Stimulated activated CD4-positive, alpha-beta T cell treated with anti-CD3 and anti-CD28 coated beads, Interleukin-2, amount 100 ng/mL, for 24 hours (primary cell): ENCODE measurements at regions not wholly inside any gene's neighbourhood (a gene's known extent, or its start where the extent isn't known, plus 50 kb on each side); places are given as distances from the start of the nearest gene placed in this dataset.
A peak's percentile ranks its signal among the peaks of the same experiment; 100 is the strongest.

Source experiments
- DNase-seq, 2 donors: peaks; one replicate each; pipeline ENCODE4 v3.0.0-alpha.2; 2020

DNA sequence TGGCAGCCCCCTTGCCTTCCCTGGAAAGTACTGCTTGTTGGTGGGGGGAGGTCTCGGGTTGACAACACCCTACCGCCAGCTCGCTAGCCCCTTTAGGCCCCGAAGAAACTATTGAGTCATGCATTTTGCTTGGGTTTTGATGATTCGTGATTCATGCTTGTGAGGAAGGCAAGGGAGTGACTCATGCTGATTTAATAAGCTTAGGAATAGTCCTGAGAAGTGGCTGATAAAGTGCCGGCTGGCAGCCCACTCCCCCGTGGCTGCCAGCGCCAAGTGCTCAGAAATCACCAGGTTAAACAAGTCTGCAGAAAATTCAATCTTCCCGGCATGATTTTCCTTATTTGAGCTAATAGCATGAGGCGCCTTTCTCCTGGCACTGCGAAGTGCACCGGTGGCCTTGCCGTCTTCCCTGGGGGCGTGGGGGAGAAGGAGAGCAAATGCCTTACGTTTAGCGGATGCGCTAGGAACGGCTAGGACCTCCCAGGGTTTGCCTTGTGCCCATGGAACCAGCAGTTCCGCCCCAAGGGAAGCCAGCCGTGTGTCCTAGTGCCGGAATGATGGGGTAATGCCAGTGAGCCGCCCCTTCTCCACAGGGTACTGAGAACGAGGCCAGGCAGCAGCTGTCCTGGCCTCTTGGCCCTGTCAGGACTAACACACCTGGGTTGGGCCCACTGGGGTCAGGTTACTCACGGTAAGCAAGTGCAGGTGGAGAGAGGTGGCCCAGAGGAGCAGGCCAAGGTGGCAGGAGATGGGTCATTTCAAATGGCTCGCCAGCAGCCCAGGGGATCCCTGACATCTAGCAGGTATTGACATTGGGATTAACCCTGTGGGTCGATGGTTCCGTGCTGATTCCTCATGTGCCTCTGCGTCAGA lies 151.9 kb downstream of the MACROH2A1 start:
- DNase-seq, result peak; percentile 10 to 15

- DNase-seq, result no peak
Measured at GRCh38 chr5:135246605-135246922, 152.5 kb downstream of the MACROH2A1 start.

- DNase-seq, result peak in 1 of 2 donors; percentile 6
Measured at GRCh38 chr5:135245521-135246499, 153.2 kb downstream of the MACROH2A1 start.

- DNase-seq, result peak in 1 of 2 donors; percentile 1
Measured at GRCh38 chr5:135244620-135245021, 154.4 kb downstream of the MACROH2A1 start.

- peak in 1 of 2 donors; percentile 3 for DNase-seq
Measured at GRCh38 chr5:135243556-135244285, 155.3 kb downstream of the MACROH2A1 start.

DNA sequence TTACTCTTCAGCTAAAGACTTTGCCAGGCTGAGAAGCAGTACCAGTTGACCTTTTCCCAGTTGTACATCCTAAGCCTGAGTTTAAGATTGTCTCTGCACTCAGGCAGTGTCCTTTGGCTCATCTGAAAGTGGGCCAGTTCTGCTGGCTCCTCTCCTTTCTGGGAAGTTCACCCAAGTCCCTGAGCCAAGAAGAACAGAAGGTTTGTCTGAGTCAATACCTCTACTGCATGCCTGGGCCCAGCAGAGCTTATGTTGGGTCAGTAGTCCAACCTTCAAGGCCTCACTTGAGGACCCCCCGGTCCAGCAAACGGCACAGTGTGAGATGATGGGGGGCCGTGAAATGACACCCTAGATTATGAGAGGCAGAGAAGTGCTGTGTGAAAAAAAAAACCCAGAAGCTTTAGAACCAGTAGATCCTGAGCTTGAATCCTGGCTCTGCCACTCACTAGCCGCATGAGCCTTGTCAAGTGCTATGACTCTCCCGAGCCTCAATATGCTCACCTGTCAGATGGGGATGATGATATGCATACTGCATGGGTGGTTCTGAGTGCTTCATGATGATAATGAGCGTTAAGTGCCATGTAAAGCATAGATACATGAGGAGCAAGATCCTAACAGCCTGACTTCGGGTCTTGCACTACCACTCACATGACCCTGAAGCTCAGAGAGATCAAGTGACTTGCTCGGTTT lies 156.0 kb downstream of the MACROH2A1 start:
- DNase-seq, result peak in 1 of 2 donors; percentile 4

DNA sequence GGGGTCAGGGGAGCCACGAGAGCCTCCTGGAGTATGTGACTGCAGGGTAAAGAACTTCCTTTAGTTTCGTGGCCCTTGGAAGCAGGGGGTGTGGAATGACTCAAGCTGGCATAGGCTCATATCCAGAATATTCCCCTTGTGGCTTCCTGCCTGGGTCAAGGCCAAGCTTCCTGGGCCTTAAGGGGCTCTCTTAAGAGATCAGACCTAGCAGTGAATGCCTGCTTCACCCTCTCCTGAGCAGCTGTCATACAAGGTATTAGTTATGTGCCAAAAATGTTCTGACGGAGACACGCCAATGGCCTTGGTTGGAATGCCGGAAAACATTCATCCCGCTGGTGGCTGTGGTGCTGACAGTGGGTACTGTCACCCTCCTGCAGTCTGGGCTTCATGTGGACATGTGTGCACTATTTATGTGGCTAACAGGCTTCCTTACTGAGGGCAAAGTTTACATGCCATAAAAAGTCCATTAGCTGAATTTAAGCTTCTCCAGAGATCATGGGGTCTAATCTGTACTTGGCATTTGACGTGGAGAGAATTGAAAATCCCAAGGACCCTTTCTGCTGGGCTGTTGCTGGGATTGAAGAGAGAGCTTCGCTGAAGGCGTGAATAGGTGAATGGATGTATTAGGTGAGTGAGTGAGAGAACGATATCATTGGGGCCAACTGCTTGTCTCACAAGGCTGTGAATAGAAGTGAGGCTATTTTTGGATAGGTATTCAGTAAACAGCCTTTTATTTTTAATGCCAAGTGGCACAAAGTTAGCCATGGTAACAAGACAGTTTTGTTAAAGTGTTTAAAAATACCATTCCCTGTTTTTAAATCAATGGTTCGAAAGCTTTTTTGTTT lies 156.8 kb downstream of the MACROH2A1 start:
- DNase-seq, result no peak

DNA sequence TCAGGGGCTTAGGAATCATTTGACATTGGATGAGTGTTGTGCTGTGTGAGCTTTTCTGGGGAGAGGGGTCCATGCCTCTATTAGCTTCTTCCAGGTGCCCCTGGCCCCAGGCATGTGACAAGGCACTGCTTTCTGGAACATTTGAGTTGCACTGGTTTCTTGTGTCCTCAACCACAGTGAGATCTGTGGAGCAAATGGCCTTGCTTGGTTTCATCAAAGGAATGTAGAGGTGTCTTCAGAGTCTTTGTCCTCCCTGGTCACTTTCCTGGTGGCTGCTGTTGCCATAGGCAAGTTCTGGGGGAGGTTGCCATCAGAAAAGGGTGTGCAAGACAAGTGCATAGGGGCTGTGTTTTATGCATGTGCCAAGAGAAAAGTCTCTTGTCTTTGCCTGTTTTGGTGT lies 157.5 kb downstream of the MACROH2A1 start:
- DNase-seq, result peak in 1 of 2 donors; percentile 3

DNA sequence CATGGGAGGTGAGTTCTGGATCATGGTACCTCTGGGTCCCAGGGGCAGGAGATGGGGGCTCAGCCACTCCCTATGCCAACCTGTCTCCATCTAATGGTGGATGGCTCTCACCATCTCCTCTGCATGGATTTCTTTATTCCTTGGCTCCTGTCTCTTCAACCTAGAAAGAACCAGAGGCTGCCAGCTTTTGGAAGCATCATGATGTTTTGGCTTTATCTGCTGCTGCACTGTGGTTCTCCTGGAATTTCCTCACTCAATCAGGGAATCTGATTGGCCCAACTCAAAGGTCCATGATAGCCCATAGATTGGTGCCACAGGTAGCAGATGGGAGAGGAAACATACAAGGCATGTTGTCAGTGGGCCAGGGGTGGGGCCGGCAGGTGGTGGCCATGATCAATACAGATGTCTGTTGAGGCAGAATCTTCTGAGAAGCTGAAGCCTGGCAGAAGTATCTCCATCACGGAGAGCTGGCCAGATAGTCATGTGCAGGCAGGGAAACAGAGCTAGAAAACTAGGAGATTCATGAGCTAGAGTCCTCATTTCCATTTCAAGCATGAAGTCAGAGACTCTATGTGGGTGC lies 158.2 kb downstream of the MACROH2A1 start:
- DNase-seq, result peak in 1 of 2 donors; percentile 2

DNA sequence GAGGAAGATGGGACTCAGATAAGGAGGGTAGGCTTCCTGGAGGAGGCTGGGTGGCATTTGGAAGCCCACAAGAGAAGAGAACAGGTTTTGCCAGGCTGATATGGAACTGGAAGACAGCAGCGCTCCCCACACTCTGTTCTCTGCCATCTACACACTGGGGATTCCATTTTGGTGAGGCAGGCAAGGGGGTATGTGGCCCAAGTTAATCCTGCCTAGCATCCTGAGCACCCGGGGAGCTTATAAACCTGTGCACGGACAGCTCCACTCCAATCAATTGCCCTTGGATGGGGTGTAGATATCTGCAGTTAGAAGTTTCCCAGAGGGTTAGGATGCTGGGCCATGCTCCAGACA lies 158.8 kb downstream of the MACROH2A1 start:
- peak in 1 of 2 donors; percentile 8 for DNase-seq

DNA sequence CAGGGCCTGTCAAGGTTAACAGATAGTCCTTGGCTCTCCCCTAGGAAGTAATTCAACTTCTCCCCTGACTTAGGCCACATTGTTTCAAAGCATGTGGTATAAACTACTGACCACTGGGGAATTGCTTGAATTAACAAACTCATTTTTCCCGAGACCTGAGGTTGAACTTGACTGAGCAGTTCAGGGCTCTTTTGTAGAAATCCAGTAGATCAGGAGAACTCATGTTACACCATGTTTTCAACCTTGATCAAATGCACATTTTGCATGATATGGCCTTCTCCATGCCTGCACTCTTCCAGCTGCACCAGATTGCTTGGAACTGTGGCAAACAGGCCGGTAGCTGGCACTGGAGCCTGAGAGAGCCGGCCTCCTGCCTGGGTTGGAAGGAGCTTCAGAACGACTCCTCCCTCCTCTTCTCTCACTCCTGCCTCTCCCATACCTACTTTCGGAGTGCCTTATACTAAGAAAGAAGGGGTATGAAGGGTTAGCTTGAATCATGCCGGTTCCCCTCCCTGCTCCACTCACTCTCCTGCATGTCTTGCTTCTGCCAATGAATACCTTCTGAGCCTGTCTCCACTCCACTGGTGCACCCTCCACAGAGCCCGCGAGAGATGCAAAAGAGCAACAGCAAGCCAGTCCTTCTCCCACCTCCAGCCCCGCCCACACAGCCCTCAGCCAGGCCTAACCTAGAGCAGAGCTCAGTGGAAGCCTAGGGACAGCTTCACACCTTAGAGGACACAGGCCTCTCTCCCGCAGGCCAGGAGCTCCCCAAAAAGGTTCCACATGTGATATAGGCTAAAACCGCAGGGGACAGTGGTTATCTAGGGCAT lies 159.4 kb downstream of the MACROH2A1 start:
- DNase-seq, result peak in 1 of 2 donors; percentile 2

DNA sequence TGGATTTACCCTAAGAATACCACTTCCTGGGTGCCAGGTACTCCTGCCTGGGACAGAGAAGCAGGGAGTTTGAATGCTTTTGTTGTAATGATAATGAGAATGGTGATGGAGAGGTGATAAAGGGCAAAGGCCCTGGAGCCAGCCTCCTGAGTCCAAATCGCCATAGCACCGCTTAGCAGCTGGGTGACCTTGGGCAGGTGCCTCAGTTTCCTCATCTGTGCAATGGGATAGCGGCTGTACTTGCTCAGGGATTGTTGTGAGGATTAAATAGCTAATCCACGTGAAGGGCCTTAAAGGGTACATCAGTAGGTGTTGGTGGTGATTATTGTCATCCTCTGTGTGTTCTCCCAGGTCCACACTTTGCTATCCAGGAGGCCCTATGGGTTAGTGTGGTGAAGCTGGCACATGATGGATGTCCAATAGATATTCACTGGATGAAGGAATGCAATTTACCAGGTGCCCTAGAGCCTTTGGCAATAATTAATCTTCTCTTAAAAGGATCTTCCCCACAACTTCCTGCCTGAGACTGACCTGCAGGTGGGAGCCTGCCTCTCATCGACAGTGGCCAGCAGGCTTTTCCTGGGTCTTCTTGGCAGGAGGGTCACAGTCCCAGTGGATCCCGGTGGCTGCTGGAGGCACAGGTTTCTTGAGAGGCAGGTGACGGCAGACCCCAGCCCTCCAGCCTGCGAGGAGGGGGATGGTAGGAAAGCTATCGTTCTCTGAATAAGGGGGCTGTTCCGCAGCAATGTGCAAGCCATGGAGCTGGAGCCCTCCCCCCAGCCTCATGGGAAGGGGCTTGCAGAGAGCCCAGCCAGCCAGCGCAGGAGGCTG lies 160.2 kb downstream of the MACROH2A1 start:
- DNase-seq, result peak in 1 of 2 donors; percentile 12

GRCh38 chr5:135237748-135238103 lies 161.3 kb downstream of the MACROH2A1 start:
- DNase-seq, result peak in 1 of 2 donors; percentile 4

DNA sequence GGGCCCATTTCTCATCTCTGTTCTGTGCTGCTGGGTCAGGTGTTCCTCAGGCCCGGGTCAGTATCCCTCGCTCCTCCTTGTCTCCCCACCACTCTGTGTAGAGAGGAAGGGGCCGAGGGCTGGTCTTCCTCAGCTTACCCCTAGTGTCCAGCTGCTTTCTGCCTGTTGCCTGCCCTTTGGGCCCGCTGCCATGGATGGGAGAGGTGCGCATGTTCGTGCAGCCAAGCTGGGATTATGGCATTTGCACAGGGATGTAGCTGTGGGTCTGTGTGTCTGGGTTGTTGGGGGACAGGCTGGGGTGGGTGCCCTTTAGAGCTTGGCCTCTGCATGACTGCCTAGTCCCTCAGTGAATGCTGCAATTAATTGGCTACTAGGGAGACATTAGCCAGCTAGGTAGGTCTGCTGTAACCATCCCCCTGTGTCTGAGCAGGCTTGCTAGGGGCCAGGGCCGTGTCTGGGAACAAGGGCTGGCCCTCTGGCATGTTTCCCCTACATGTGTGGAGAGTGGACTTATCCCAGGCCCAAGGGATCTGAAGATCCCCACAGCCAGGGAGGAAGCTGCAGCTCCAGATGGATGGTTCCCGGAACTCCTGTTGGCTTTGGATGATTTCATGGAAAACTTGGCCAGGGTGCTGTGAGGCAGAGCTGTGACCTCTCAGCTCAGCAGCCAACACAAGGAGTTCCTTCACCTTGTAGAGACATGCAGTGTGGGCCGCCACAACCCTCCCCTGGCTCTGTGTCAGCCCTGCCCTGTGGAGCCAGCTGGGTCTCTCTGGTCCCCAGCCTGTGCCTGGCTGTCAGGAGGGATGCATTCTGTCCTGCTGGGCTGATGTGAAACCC lies 161.9 kb downstream of the MACROH2A1 start:
- no peak for DNase-seq

- DNase-seq, result no peak
Measured at GRCh38 chr5:135236228-135236907, 162.7 kb downstream of the MACROH2A1 start.

DNA sequence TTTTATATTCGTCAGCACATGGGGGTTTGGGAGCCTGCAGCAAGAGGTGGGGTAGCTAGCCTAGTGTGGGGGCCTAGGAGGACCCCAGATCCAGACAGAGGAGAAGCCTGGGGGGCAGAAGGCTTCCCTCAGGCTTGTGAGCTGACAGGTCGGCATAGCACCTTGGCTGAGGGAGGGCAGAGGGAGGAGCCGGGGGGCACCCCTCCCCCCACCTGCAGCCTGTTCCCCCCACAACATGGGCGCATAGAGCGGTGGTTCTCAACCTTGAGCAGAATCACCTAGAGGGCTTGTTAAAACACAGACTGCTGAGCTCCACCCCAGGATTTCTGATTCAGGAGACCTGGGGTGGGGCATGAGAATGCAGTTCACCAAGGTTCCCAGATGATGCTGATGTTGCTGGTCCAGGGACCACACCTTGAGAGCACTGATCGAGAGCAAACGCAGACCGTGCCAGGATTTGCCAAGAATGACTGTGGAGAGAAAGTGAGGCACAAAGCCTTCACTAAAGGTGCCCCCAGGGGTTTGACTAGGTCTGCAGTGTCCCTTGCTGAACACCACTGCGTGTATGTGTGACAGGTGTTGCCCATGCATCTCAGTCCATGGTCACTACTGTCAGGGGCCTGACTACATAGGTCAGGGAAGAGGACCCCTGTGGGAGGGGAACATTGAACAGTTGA lies 163.3 kb downstream of the MACROH2A1 start:
- no peak for DNase-seq
